Fibroblast of lung (primary cell): ENCODE measurements at regions not wholly inside any gene's neighbourhood (a gene's known extent, or its start where the extent isn't known, plus 50 kb on each side); places are given as distances from the start of the nearest gene placed in this dataset.

Experiments used
- CTCF ChIP-seq, 2 donors: IDR thresholded peaks in 1 of 2; conservative IDR thresholded peaks in 1 of 2; 1 replicate in 1 of 2; 2 replicates in 1 of 2; pipeline ENCODE4 v1.5.1; 2011 to 2012; ENCODE audit warnings: low read length in 2 of 2, control low read depth in 1 of 2, inconsistent platforms in 1 of 2, low read depth in 1 of 2, mild to moderate bottlenecking in 1 of 2
- EZH2 ChIP-seq: IDR thresholded peaks from 2 replicates; pipeline ENCODE4 v1.5.1; 2012; ENCODE audit warnings: low read length, control low read depth, mild to moderate bottlenecking; ENCODE audit errors: missing control alignments

GRCh38 chr16:13629704-13630103 lies 290.2 kb upstream of the ERCC4 start:
- TF ChIP-seq CTCF (conservative IDR thresholded peaks at IDR 0.05 in 1 of 2, IDR thresholded peaks at IDR 0.05 in 1 of 2; ENCODE audit: low read depth in 1 of 2, low read length in 2 of 2) (no peak), EZH2 (no peak)
